ENCODE measurements at regions not wholly inside any gene's neighbourhood (a gene's known extent, or its start where the extent isn't known, plus 50 kb on each side); places are given as distances from the start of the nearest gene placed in this dataset.

GRCh38 chr2:134150760-134151159, 103.1 kb upstream of the MGAT5 start:
- no peak for DNase-seq

- no peak for DNase-seq
Observed at GRCh38 chr2:134152045-134153010, 101.5 kb upstream of the MGAT5 start.

DNA sequence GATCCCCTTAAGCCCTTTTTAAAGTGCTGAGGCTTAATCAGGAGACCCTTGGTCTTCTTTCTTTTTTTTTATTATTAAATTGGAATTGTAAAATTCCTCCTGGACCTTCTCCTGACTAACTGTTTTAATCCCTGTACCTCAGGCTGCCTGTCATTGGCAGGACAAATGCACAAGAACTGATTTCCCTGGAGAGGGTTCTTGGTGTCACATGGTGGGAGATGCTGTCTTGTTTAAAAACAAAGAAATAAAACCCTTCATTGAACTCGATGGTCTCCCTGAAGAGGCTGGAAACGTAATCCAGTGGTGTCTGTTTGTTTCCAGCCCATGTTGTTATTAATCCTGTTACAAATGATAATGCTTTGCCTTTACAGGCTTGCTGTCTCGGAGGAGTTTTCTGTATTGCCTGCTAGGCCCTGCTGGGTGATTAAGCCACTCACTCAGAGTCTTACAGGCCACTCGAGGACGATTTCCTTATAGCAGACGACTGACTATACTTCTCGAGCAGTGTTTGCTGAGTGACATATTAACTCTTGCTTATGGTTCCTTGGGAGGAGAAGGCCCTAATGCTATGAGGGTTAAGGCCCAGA, 100.5 kb upstream of the MGAT5 start:
- DNase-seq, result no peak

DNA sequence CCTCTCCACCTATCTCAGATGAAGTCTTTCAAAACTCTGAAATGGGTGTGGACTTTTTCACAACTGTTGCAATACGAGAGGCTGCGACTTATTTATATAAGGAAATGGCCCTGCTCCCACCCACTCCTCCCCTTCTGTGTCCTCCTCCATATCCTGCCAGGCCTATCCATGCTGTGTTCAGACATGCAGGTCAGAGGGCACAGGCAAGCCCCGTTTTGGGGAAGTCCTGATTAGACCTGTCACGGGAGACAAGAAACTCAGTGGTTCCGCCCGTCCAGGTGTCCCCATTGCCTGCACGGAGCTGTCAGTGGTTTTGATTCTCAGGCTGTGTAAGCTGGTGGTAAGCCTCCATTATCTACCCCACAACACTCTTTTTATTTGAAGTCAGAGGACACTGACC, 99.6 kb upstream of the MGAT5 start:
- no peak for DNase-seq

DNA sequence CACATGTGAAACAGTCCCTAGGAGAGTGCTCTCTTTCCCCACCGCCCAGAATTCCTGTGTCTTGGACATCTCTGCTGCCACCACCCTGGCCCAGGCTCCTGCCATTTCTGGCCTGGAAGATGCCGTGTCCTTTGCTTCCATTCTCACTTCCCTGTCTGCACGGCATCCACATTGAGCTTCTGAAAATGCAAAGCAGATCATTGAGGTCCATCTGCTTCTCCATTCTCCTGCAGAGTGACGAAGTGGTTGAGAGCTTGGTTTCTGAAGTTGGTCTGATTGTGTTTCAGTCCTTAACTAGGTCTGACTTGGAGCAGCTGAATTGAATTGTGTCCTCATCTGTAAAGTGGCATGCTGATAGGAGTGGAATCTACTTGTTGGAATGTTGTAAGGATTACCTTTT, 98.7 kb upstream of the MGAT5 start:
- no peak for DNase-seq

DNA sequence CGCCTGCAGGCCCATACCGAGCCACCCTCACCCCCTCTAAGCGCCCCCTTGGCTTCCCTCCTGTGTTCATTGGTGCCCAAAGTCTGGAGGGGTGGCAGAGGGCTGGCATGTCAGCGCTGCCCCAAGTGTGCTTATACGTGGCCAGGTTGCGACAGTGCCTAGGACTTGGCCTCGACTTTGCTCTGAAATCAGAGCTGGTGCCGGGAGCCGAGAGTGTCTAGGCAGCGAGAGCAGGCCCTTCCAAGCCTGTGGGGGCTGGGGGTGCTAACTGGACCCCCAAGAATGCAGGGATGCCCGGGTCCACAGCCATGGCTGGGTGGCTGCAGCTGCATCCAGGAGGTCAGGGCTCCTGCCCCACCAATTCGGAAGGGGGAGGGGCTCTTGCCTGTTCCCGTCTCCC, 95.6 kb upstream of the MGAT5 start:
- no peak for DNase-seq

DNA sequence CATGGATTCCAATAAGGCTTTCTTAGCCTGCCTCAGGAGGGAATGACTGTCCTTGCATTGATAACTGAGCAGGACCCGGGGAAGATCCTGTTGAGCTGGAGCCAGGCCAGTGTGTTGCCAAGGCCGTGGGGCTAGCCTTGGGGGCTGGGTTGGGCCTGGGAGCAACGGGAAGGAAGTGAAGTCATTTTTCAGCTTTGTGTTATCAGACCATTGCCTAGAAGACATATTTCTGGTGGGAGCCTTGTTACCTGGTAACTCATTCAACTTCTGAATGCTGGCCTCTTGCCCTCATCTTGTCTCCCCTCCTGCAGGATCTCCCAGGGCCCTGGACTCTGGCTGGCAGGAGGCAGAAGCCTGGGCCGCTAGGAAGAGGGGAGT, 92.7 kb upstream of the MGAT5 start:
- DNase-seq, result no peak

DNA sequence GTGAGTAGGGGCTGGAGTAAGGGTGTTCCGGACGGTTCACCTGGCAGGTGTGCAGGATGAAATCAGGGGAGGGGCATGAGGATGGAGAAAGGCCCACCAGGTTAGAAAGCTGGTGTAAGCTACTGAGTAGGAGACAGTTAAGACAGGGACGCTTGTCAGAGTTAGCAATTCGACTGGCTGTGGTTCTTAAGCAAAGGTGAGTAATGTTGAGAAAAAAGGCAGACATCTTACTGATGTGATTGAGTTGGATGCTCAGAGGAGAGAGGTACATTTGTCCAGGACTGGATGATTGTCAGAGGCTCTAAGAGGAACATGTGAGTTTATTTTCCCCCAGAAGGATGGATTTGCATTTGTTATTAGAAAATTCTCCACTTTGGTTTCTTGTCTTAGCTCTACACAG, 90.5 kb upstream of the MGAT5 start:
- DNase-seq, result no peak

DNA sequence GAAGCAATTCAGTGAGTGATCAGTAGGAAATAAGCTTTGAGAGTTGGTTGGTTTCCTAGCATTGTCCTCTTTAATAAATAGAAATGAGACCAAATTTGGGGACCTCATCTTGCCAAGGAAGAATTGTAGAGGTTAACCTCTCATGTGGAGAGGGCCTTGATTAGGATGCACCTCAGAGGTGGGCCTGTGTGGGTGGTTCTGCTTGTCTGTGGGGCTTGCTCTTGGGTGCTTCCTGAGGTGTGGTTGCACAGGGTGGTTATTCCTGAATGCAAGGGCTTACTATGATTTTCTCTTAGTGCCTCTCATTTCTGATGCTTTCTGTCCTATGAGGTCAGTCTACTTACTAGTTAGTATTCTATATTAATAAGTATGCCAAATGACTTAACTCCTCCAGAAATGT, 89.6 kb upstream of the MGAT5 start:
- no peak for DNase-seq

GRCh38 chr2:134167015-134167414, 86.9 kb upstream of the MGAT5 start:
- no peak for DNase-seq

DNA sequence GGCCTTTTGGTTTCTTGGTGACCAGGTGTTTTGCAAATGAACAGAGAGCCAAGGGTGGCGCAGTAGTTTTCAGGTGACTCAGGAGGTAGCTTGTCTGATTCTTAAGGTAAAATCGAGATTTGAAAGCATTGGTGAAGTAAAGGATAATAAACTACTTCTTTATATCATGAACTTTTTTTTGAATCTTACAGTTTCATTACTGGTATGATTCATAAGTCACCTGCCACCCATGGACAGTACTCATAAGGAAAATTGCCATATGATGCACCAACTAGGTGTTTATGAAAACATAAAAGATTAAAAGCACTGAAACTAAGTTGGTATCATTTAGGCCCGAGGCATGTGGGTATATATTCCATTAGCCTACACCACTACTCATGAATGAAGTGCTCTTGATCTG, 84.1 kb upstream of the MGAT5 start:
- DNase-seq, result no peak

- no peak for DNase-seq
Observed at GRCh38 chr2:134170294-134170693, 83.6 kb upstream of the MGAT5 start.

DNA sequence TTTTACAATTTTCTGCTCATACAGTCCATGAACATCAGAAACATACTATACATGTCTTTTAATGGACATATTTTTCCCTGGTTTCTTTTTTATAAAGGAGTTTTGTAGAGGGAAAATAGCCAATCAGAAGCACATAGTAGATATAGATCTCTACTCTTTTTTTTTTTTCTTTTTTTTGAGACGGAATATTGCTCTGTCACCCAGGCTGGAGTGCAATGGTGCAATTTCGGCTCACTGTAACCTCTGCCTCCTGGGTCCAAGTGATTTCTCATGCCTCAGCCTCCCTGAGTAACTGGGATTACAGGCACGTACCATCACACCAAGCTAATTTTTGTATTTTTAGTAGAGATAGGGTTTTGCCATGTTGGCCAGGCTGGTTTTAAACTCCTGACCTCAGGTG, 83.2 kb upstream of the MGAT5 start:
- no peak for DNase-seq

- DNase-seq, result peak in 1 of 2 experiments; percentile 21
Observed at GRCh38 chr2:134173338-134174016, 80.4 kb upstream of the MGAT5 start.

GRCh38 chr2:134174711-134175110, 79.2 kb upstream of the MGAT5 start:
- no peak for DNase-seq

GRCh38 chr2:134175834-134176233, 78.0 kb upstream of the MGAT5 start:
- DNase-seq, result no peak

- DNase-seq, result peak in 1 of 2 experiments; percentile 38
Observed at GRCh38 chr2:134177351-134177931, 76.4 kb upstream of the MGAT5 start.

- DNase-seq, result no peak
Observed at GRCh38 chr2:134178138-134178877, 75.6 kb upstream of the MGAT5 start.

GRCh38 chr2:134181219-134181618, 72.7 kb upstream of the MGAT5 start:
- peak; percentile 26 to 28 for DNase-seq

GRCh38 chr2:134183679-134184078, 70.2 kb upstream of the MGAT5 start:
- DNase-seq, result no peak

DNA sequence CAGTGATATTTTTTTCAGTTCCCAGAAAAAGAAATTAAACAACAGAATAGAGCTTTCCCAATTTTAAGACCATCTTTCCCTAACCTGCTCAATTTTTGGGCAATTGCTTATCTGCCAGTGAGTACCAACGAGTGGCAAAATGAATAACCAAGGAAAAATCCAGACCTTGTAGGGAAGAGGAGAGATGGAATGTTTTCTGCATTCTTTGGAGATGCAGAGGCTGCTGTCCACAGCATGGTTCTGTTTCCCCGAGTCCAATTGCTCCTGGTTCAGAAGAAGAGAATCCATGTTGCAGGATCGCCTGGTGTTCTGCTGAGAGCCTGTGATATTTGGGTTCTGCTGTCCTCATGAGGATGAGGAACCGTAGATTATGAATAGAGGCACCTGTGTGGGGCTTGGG, 68.2 kb upstream of the MGAT5 start:
- no peak for DNase-seq

GRCh38 chr2:134189009-134189720, 64.7 kb upstream of the MGAT5 start:
- peak in 1 of 2 experiments; percentile 9 for DNase-seq

All from NCI-H2081 (cell line).